HL-60 (cell line): ENCODE measurements at regions not wholly inside any gene's neighbourhood (a gene's known extent, or its start where the extent isn't known, plus 50 kb on each side); places are given as distances from the start of the nearest gene placed in this dataset.

Source experiments
- CTCF ChIP-seq: IDR thresholded peaks from one replicate; pipeline ENCODE4 v1.5.1; 2011; ENCODE audit warnings: low read length, control low read depth, inconsistent platforms; ENCODE audit not compliant: insufficient read depth
- POLR2AphosphoS5 ChIP-seq: IDR thresholded peaks from 2 replicates; pipeline ENCODE4 v1.6.1; 2012; ENCODE audit warnings: low read depth

- TF ChIP-seq CTCF (no peak), POLR2AphosphoS5 (no peak)
Measured at GRCh38 chr3:80247766-80248165, 480.0 kb upstream of the ROBO1 start.
